Stimulated activated CD4-positive, alpha-beta T cell treated with anti-CD3 and anti-CD28 coated beads, Interleukin-12 subunit alpha, Interleukin-12 subunit beta, amount 100 ng/mL, for 24 hours (primary cell): ENCODE measurements at regions not wholly inside any gene's neighbourhood (a gene's known extent, or its start where the extent isn't known, plus 50 kb on each side); places are given as distances from the start of the nearest gene placed in this dataset.

ENCODE experiments used
- DNase-seq, 2 experiments: peaks; one replicate each; pipeline ENCODE4 v3.0.0-alpha.2; 2020; ENCODE audit warnings: low read depth in 2 of 2

GRCh38 chr10:126783806-126784557 lies 113.5 kb upstream of the C10orf90 start:
- DNase-seq, result no peak

- no peak for DNase-seq
Measured at GRCh38 chr10:126787201-126787600, 116.7 kb upstream of the C10orf90 start.

- DNase-seq, result no peak
Measured at GRCh38 chr10:126795318-126795717, 109.9 kb upstream of the DOCK1 start.

GRCh38 chr10:126798649-126799048 lies 106.6 kb upstream of the DOCK1 start:
- DNase-seq, result no peak

GRCh38 chr10:126803394-126803793 lies 101.8 kb upstream of the DOCK1 start:
- no peak for DNase-seq

GRCh38 chr10:126804396-126804795 lies 100.8 kb upstream of the DOCK1 start:
- no peak for DNase-seq

GRCh38 chr10:126806498-126806897 lies 98.7 kb upstream of the DOCK1 start:
- no peak for DNase-seq

- DNase-seq, result no peak
Measured at GRCh38 chr10:126806991-126807702, 98.1 kb upstream of the DOCK1 start.

- no peak for DNase-seq
Measured at GRCh38 chr10:126808103-126808502, 97.1 kb upstream of the DOCK1 start.

- DNase-seq, result no peak
Measured at GRCh38 chr10:126813432-126813831, 91.8 kb upstream of the DOCK1 start.

- DNase-seq, result no peak
Measured at GRCh38 chr10:126833542-126833941, 71.7 kb upstream of the DOCK1 start.

- DNase-seq, result no peak
Measured at GRCh38 chr10:126836009-126836408, 69.2 kb upstream of the DOCK1 start.

- no peak for DNase-seq
Measured at GRCh38 chr10:126838316-126838715, 66.9 kb upstream of the DOCK1 start.

GRCh38 chr10:126839094-126839761 lies 66.0 kb upstream of the DOCK1 start:
- no peak for DNase-seq

GRCh38 chr10:126840576-126841135 lies 64.6 kb upstream of the DOCK1 start:
- DNase-seq, result no peak

- DNase-seq, result no peak
Measured at GRCh38 chr10:126841341-126841895, 63.8 kb upstream of the DOCK1 start.

- DNase-seq, result no peak
Measured at GRCh38 chr10:126842356-126842755, 62.9 kb upstream of the DOCK1 start.

GRCh38 chr10:126842836-126843235 lies 62.4 kb upstream of the DOCK1 start:
- no peak for DNase-seq

- DNase-seq, result no peak
Measured at GRCh38 chr10:126843299-126843934, 61.8 kb upstream of the DOCK1 start.

- no peak for DNase-seq
Measured at GRCh38 chr10:126844406-126844805, 60.8 kb upstream of the DOCK1 start.

GRCh38 chr10:126846469-126846868 lies 58.8 kb upstream of the DOCK1 start:
- DNase-seq, result no peak

GRCh38 chr10:126846959-126847358 lies 58.3 kb upstream of the DOCK1 start:
- no peak for DNase-seq
